Prostate gland (tissue), 2 donors: ENCODE measurements at regions not wholly inside any gene's neighbourhood (a gene's known extent, or its start where the extent isn't known, plus 50 kb on each side); places are given as distances from the start of the nearest gene placed in this dataset.

Experiments used
- DNase-seq: peaks from one replicate; pipeline ENCODE4 v3.0.0-alpha.2; 2019; ENCODE audit warnings: low spot score
- H3K27ac ChIP-seq, 2 donors: fragments of 200-600 bp; sonication (generic); 2 replicates each; pipeline ENCODE4 v1.5.1; 2017 to 2019
- H3K27me3 ChIP-seq: fragments of 200-600 bp; sonication (generic); replicated peaks from 2 replicates; pipeline ENCODE4 v1.5.1; 2019; ENCODE audit not compliant: insufficient read depth
- H3K36me3 ChIP-seq, 2 donors: fragments of 200-600 bp; sonication (generic); 1 replicate in 1 of 2; 2 replicates in 1 of 2; pipeline versions ENCODE4 v1.5.1 to v1.8.1; 2017 to 2019
- H3K4me1 ChIP-seq: fragments of 200-600 bp; sonication (generic); replicated peaks from 2 replicates; pipeline ENCODE4 v1.5.1; 2019
- H3K4me3 ChIP-seq, 2 donors: fragments of 200-600 bp; sonication (generic); 2 replicates each; pipeline ENCODE4 v1.5.1; 2017 to 2019
- H3K9me3 ChIP-seq: fragments of 200-600 bp; sonication (generic); 2 replicates; pipeline ENCODE4 v1.5.1; 2017
- CTCF ChIP-seq, 4 experiments: fragments of 200-600 bp in 2 of 4; fragments of 450-650 bp in 2 of 4; sonication (generic) in 2 of 4; IDR thresholded peaks; 1 replicate in 3 of 4; 2 replicates in 1 of 4; pipeline ENCODE4 v1.5.1; 2016 to 2019; ENCODE audit warnings: antibody characterized with exemption in 4 of 4, mild to moderate bottlenecking in 2 of 4, moderate library complexity in 2 of 4
- POLR2A ChIP-seq: fragments of 450-650 bp; IDR thresholded peaks from one replicate; pipeline ENCODE4 v1.6.1; 2016; ENCODE audit warnings: antibody characterized with exemption, mild to moderate bottlenecking
- POLR2AphosphoS5 ChIP-seq: sonication (generic); formaldehyde crosslinking; IDR thresholded peaks from one replicate; pipeline ENCODE4 v1.6.1; 2017; ENCODE audit warnings: antibody characterized with exemption
- WGBS: methylation state at CpG from one replicate; pipeline ENCODE4 v1.1.5; 2018; 5-methylcytosine and 5-hydroxymethylcytosine counted together
- intact Hi-C: fragments of 100-400 bp; cut with DNase I; formaldehyde crosslinking; loops from one replicate; pipeline ENCODE4 v1.14.2; 2022

- intact Hi-C loops, result no loop called here
- no peak overlapping the region for H3K27ac ChIP-seq
- H3K27me3 ChIP-seq, result no peaks in the 10 kb centered on the region
- H3K4me1 ChIP-seq, result peaks cover 3% of the 10 kb centered on the region
- H3K4me3 ChIP-seq, result no peak overlapping the region
- H3K36me3 ChIP-seq, result no peaks in the 10 kb centered on the region
- 76% methylated on average over 5 of the region's 5 CpGs for WGBS
- no peak for DNase-seq
- no peak for TF ChIP-seq CTCF (IDR thresholded peaks at IDR 0.05)
- no peak for TF ChIP-seq POLR2AphosphoS5
- TF ChIP-seq POLR2A, result no peak
- H3K9me3 ChIP-seq, result no peaks in the 10 kb centered on the region
Measured at GRCh38 chr5:90290648-90291047, 118.9 kb downstream of the CETN3 start.

GRCh38 chr5:90289837-90290236 lies 119.7 kb downstream of the CETN3 start:
- no peak for TF ChIP-seq POLR2AphosphoS5
- TF ChIP-seq POLR2A, result no peak
- no peak for TF ChIP-seq CTCF (IDR thresholded peaks at IDR 0.05)
- H3K27ac ChIP-seq, result no peak overlapping the region
- peaks cover 3% of the 10 kb centered on the region for H3K4me1 ChIP-seq
- H3K36me3 ChIP-seq, result no peaks in the 10 kb centered on the region
- H3K27me3 ChIP-seq, result no peaks in the 10 kb centered on the region
- intact Hi-C loops, result no loop called here
- H3K4me3 ChIP-seq, result no peak overlapping the region
- no peak for DNase-seq
- no peaks in the 10 kb centered on the region for H3K9me3 ChIP-seq
- WGBS, result 32% methylated on average over 5 of the region's 5 CpGs

- 100% methylated on average over 1 of the region's 1 CpG for WGBS
- Histone ChIP-seq H3K4me3 (no peak overlapping the region), H3K4me1 (peaks cover 3% of the 10 kb centered on the region), H3K9me3 (no peaks in the 10 kb centered on the region), H3K27me3 (no peaks in the 10 kb centered on the region), H3K36me3 (no peaks in the 10 kb centered on the region), H3K27ac (no peak overlapping the region)
- no peak for DNase-seq
- intact Hi-C loops, result no loop called here
- TF ChIP-seq POLR2AphosphoS5 (no peak), POLR2A (no peak), CTCF (IDR thresholded peaks at IDR 0.05) (no peak)
Measured at GRCh38 chr5:90287036-90287435, 122.5 kb downstream of the CETN3 start.

- no peaks in the 10 kb centered on the region for H3K36me3 ChIP-seq
- no peaks in the 10 kb centered on the region for H3K9me3 ChIP-seq
- peaks cover 3% of the 10 kb centered on the region for H3K4me1 ChIP-seq
- 43% methylated on average over 1 of the region's 1 CpG for WGBS
- H3K4me3 ChIP-seq, result no peak overlapping the region
- H3K27me3 ChIP-seq, result no peaks in the 10 kb centered on the region
- DNase-seq, result no peak
- intact Hi-C loops, result no loop called here
- TF ChIP-seq CTCF (IDR thresholded peaks at IDR 0.05), result no peak
- H3K27ac ChIP-seq, result no peak overlapping the region
Measured at GRCh38 chr5:90285581-90285980, 124.0 kb downstream of the CETN3 start.

GRCh38 chr5:90284375-90284774 lies 125.2 kb downstream of the CETN3 start:
- intact Hi-C loops, result no loop called here

More at GRCh38 chr5:90284375-90284774, 125.2 kb downstream of the CETN3 start:
- H3K27ac ChIP-seq, result no peak overlapping the region
- H3K4me1 ChIP-seq, result no peaks in the 10 kb centered on the region
- TF ChIP-seq POLR2AphosphoS5 (no peak), CTCF (IDR thresholded peaks at IDR 0.05) (no peak), POLR2A (no peak)
- no peak for DNase-seq
- no peaks in the 10 kb centered on the region for H3K27me3 ChIP-seq
- WGBS, result 77% methylated on average over 1 of the region's 1 CpG
- no peaks in the 10 kb centered on the region for H3K36me3 ChIP-seq
- H3K4me3 ChIP-seq, result no peak overlapping the region
- no peaks in the 10 kb centered on the region for H3K9me3 ChIP-seq
